ENCODE measurements at regions not wholly inside any gene's neighbourhood (a gene's known extent, or its start where the extent isn't known, plus 50 kb on each side); places are given as distances from the start of the nearest gene placed in this dataset.

DNA sequence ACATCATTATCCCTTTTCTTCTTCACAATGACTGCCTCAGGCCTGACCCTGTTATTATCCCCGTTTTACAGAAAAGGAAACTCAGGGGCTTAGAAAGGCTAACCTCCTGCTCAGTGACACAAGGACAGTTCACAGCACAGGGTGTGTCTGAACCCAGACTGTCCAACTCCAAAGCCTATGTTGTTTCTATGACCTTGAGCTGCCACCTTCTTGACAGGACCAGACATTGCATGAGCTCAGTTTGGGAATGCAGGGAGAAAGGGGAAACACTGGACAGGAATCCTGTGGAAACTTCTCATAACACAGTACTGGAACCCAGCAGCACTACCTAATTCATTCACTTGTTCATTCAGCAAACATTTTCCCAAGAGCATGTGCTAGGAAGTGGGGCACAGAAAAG is 472.8 kb downstream of the CDK5RAP2 start:
- TF ChIP-seq, protein P1, sequence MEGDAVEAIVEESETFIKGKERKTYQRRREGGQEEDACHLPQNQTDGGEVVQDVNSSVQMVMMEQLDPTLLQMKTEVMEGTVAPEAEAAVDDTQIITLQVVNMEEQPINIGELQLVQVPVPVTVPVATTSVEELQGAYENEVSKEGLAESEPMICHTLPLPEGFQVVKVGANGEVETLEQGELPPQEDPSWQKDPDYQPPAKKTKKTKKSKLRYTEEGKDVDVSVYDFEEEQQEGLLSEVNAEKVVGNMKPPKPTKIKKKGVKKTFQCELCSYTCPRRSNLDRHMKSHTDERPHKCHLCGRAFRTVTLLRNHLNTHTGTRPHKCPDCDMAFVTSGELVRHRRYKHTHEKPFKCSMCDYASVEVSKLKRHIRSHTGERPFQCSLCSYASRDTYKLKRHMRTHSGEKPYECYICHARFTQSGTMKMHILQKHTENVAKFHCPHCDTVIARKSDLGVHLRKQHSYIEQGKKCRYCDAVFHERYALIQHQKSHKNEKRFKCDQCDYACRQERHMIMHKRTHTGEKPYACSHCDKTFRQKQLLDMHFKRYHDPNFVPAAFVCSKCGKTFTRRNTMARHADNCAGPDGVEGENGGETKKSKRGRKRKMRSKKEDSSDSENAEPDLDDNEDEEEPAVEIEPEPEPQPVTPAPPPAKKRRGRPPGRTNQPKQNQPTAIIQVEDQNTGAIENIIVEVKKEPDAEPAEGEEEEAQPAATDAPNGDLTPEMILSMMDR (IDR thresholded peaks at IDR 0.05; ENCODE audit: low read depth, low read length), result no peak
- DNase-seq, result no peak
- H3K4me3 ChIP-seq (ENCODE audit: low read depth, low read length), result no peak overlapping the region
- no peaks in the 10 kb centered on the region for H3K36me3 ChIP-seq
- no peaks in the 10 kb centered on the region for H3K9me3 ChIP-seq
- H3K27me3 ChIP-seq, result no peaks in the 10 kb centered on the region
- no peaks in the 10 kb centered on the region for H3K4me1 ChIP-seq

DNA sequence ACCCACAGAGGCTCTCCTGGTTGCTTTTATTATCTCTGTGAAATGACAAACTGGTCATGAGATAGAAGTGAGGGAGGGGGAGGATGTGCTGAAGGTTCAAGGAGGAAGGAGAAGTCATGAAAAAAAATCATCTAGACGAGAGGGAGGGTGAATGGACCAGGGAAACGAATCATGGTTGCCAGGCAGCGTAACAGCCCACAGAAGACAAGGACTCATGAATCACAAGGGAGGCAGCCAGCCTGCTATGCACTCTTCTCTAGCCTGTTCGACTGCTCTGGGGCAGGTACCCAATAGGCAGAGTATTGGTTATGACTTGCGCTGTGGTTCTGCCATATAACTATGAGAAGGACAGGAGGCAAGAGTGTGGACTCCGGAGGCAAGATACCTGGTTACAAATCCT is 475.2 kb downstream of the CDK5RAP2 start:
- H3K36me3 ChIP-seq, result no peaks in the 10 kb centered on the region
- no peaks in the 10 kb centered on the region for H3K4me1 ChIP-seq
- TF ChIP-seq, protein P1 (IDR thresholded peaks at IDR 0.05; ENCODE audit: low read depth, low read length), result no peak

DNA sequence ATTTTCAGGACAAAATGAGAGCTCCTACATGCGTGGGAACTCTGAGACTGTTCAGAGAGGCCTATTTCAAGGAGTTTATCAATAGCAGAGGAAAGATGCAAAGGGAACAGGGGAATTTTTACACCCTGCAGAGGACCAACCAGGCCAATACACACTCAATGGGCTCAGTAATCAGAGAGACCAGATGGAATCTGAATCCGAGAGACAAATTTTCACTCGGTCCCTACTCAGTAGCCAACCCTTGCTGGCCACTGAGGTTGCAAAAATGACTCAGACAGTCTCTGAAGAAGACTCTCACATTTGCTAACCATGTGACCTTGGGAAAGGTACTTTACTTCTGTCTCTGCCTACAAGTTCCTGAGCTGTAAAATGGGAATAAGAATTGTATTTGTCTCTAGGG is 479.4 kb downstream of the CDK5RAP2 start:
- Histone ChIP-seq H3K27me3 (no peaks in the 10 kb centered on the region), H3K4me3 (ENCODE audit: low read depth, low read length) (no peak overlapping the region), H3K36me3 (no peaks in the 10 kb centered on the region), H3K9me3 (no peaks in the 10 kb centered on the region), H3K4me1 (no peaks in the 10 kb centered on the region)
- TF ChIP-seq, protein P1 (IDR thresholded peaks at IDR 0.05; ENCODE audit: low read depth, low read length), result no peak
- DNase-seq, result no peak

More for the DNA sequence above, 475.2 kb downstream of the CDK5RAP2 start:
- H3K27me3 ChIP-seq, result no peaks in the 10 kb centered on the region
- no peak for DNase-seq
- H3K9me3 ChIP-seq, result no peaks in the 10 kb centered on the region
- H3K4me3 ChIP-seq (ENCODE audit: low read depth, low read length), result no peak overlapping the region

DNA sequence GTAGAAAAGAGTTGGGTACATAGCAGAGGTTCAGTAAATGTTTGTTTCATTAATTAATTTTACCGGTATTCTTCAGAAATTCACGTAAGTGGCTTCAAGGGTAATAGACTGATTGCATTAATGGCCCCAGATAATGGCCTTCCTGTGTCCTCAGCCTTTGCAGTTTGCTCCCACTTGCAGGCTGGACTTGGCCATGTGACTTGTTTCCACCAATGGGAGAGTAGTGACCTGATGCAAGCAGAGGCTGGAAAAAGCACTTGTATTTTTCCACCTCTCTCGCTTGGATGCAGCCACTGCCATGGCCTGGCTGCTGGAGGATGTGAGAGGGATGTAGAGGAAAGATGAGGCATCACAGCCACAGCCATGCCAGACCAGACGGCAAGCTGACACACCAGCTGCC is 480.9 kb downstream of the CDK5RAP2 start:
- no peaks in the 10 kb centered on the region for H3K4me1 ChIP-seq
- no peaks in the 10 kb centered on the region for H3K36me3 ChIP-seq
- H3K27me3 ChIP-seq, result no peaks in the 10 kb centered on the region
- no peaks in the 10 kb centered on the region for H3K9me3 ChIP-seq
- DNase-seq, result peak; percentile 51
- TF ChIP-seq, protein P1 (IDR thresholded peaks at IDR 0.05; ENCODE audit: low read depth, low read length), result no peak
- no peak overlapping the region for H3K4me3 ChIP-seq (ENCODE audit: low read depth, low read length)

DNA sequence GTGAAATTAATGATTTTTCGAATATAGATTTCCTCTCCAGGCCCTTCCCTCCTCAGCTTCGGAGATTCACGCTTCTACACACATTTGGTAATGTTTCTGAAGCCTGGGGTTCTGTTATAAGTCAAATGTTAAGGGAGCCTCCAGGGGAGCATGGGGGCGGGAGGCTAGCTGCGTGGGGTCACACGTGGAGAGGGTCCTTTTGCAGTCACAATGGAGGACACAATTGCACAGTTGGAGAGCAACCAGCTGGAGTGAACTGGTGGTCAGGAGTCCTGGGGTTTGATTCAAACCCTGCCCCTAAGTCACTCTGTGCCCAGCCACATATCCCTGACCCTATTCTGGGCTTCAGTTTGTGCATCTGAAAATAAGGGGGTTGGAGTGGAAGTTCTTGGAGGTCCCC is 481.4 kb downstream of the CDK5RAP2 start:
- no peaks in the 10 kb centered on the region for H3K36me3 ChIP-seq
- no peak for DNase-seq
- no peaks in the 10 kb centered on the region for H3K4me1 ChIP-seq
- H3K4me3 ChIP-seq (ENCODE audit: low read depth, low read length), result no peak overlapping the region
- TF ChIP-seq, protein P1 (IDR thresholded peaks at IDR 0.05; ENCODE audit: low read depth, low read length), result no peak
- H3K9me3 ChIP-seq, result no peaks in the 10 kb centered on the region
- H3K27me3 ChIP-seq, result no peaks in the 10 kb centered on the region

DNA sequence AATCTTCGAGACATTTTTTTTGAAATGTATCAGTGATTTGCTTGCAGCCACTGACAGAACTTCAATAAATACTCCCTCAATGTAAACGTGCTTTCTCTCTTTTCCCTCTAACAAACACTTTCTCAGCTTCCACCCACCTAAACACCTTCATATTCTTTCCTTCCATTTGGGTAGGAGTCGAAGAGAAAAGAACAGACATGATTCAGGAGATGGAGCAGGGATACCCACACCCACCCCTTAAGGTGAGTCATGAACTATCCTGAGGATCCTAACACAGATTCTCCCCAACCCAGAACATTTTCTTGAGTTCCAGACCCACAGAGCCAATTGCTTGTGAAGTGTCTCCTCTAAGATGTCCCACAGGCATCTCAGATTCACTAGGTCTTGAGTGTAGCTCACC is 488.8 kb downstream of the CDK5RAP2 start:
- H3K36me3 ChIP-seq, result no peaks in the 10 kb centered on the region
- no peak for DNase-seq
- H3K9me3 ChIP-seq, result no peaks in the 10 kb centered on the region; the same call in 1 of the 2 replicates
- H3K27me3 ChIP-seq, result peaks cover 5% of the 10 kb centered on the region; the same call in 1 of the 2 replicates
- no peak overlapping the region for H3K4me3 ChIP-seq (ENCODE audit: low read depth, low read length)
- TF ChIP-seq, protein P1 (IDR thresholded peaks at IDR 0.05; ENCODE audit: low read depth, low read length), result no peak
- H3K4me1 ChIP-seq, result no peaks in the 10 kb centered on the region
